ENCODE measurements at regions not wholly inside any gene's neighbourhood (a gene's known extent, or its start where the extent isn't known, plus 50 kb on each side); places are given as distances from the start of the nearest gene placed in this dataset.

DNA sequence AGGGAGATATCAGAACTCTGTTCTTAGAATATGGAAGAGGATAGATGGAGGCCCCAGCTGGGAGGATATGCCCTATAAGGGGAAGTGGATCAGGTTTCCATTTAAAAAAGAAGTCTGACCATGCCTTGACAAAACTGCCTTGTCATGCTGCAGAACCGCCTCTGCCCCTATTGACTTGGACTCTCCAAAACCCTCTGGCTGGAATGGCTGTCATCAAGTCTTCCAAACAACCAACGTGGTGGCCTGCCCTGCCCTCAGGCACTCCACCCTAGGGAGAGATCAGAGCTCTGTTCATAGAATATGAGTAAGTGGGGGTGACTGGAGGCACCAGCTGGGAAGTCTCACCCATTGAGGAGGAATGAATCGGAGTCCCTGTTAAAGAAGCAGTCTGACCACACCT, 114.9 kb downstream of the VSIG4 start:
- CTCF ChIA-PET: no interaction called here
- Histone ChIP-seq H3K9me3 (ENCODE audit: low read depth, low read length, poor library complexity, severe bottlenecking) (no peaks in the 10 kb centered on the region), H3K27me3 (replicated peaks; ENCODE audit: insufficient read depth, low read depth, low read length, poor library complexity) (no peaks in the 10 kb centered on the region), H3K4me3 (ENCODE audit: low read depth, low read length, poor library complexity, severe bottlenecking) (no peak overlapping the region), H3K27ac (ENCODE audit: low read depth, low read length, poor library complexity, severe bottlenecking) (no peak overlapping the region), H3K4me1 (ENCODE audit: insufficient read depth, low read length, poor library complexity, severe bottlenecking) (no peaks in the 10 kb centered on the region), H3K36me3 (ENCODE audit: insufficient read depth, low read length, poor library complexity, severe bottlenecking) (no peaks in the 10 kb centered on the region)
- intact Hi-C loops (cut with micrococcal nuclease; ENCODE audit: unreplicated experiment): no loop called here
- TF ChIP-seq, protein P1, sequence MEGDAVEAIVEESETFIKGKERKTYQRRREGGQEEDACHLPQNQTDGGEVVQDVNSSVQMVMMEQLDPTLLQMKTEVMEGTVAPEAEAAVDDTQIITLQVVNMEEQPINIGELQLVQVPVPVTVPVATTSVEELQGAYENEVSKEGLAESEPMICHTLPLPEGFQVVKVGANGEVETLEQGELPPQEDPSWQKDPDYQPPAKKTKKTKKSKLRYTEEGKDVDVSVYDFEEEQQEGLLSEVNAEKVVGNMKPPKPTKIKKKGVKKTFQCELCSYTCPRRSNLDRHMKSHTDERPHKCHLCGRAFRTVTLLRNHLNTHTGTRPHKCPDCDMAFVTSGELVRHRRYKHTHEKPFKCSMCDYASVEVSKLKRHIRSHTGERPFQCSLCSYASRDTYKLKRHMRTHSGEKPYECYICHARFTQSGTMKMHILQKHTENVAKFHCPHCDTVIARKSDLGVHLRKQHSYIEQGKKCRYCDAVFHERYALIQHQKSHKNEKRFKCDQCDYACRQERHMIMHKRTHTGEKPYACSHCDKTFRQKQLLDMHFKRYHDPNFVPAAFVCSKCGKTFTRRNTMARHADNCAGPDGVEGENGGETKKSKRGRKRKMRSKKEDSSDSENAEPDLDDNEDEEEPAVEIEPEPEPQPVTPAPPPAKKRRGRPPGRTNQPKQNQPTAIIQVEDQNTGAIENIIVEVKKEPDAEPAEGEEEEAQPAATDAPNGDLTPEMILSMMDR (conservative IDR thresholded peaks at IDR 0.05; ENCODE audit: low read depth, low read length): no peak
- no peak for TF ChIP-seq EZH2 (IDR thresholded peaks at IDR 0.05; ENCODE audit: borderline replicate concordance, low read depth, low read length, poor library complexity, severe bottlenecking)
- POLR2A ChIA-PET (ENCODE audit: low non-redundant PET): no interaction called here
- no peak for DNase-seq (ENCODE audit: low spot score)
- no TSS peak for BruUV-seq (replicated peaks)

DNA sequence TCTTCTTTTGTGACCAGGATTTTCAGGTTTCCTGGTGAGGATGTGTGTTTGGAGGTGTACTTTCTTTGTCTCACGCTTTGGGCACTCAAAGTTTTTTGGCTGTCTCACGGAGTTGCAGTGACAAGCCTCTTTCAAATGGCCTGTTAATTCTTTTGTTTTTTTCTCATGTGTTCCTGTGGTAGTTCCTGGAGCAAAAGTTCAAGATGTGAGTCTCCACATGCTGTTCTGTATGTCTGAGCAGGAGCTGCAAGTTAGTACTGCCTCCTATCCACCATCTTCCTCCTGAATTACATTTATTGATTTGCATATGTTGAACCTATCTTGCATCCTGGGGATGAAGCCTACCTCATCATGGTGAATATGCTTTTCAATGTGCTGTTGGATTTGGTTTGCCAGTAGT, 118.5 kb downstream of the VSIG4 start:
- H3K4me3 ChIP-seq (ENCODE audit: low read depth, low read length, poor library complexity, severe bottlenecking): no peak overlapping the region
- H3K4me1 ChIP-seq (ENCODE audit: insufficient read depth, low read length, poor library complexity, severe bottlenecking): no peaks in the 10 kb centered on the region
- ChIA-PET POLR2A (ENCODE audit: low non-redundant PET) (no interaction called here), CTCF (no interaction called here)
- intact Hi-C loops (cut with micrococcal nuclease; ENCODE audit: unreplicated experiment): no loop called here
- no TSS peak for BruUV-seq (replicated peaks)
- no peak overlapping the region for H3K27ac ChIP-seq (ENCODE audit: low read depth, low read length, poor library complexity, severe bottlenecking)
- TF ChIP-seq, protein P1 (conservative IDR thresholded peaks at IDR 0.05; ENCODE audit: low read depth, low read length): no peak
- no peak for TF ChIP-seq EZH2 (IDR thresholded peaks at IDR 0.05; ENCODE audit: borderline replicate concordance, low read depth, low read length, poor library complexity, severe bottlenecking)
- H3K27me3 ChIP-seq (replicated peaks; ENCODE audit: insufficient read depth, low read depth, low read length, poor library complexity): no peaks in the 10 kb centered on the region
- H3K9me3 ChIP-seq (ENCODE audit: low read depth, low read length, poor library complexity, severe bottlenecking): no peaks in the 10 kb centered on the region
- H3K36me3 ChIP-seq (ENCODE audit: insufficient read depth, low read length, poor library complexity, severe bottlenecking): no peaks in the 10 kb centered on the region
- DNase-seq (ENCODE audit: low spot score): no peak

DNA sequence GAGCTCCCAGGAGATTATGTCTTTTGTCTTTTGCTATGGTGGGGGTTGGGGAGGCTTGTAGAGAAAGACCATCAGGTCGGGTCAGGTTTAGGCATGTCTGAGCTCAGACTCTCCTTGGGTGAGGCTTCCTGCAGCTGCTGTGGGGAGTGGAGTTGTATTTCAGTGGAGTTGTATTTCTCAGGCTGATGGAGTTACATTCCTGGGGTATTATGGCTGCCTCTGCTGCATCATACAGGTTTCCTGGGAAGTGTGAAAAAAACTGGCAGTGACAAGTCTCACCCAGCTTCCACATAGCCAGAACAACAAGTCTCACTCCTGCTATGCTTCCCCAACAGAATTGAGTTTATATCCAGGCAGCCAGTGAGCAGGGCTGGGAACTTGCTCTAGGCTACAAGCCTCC, 119.3 kb downstream of the VSIG4 start:
- no peak for TF ChIP-seq EZH2 (IDR thresholded peaks at IDR 0.05; ENCODE audit: borderline replicate concordance, low read depth, low read length, poor library complexity, severe bottlenecking)
- TF ChIP-seq, protein P1 (conservative IDR thresholded peaks at IDR 0.05; ENCODE audit: low read depth, low read length): no peak
- ChIA-PET CTCF (no interaction called here), POLR2A (ENCODE audit: low non-redundant PET) (no interaction called here)
- no TSS peak for BruUV-seq (replicated peaks)
- no peaks in the 10 kb centered on the region for H3K9me3 ChIP-seq (ENCODE audit: low read depth, low read length, poor library complexity, severe bottlenecking)
- DNase-seq (ENCODE audit: low spot score): no peak
- no peak overlapping the region for H3K27ac ChIP-seq (ENCODE audit: low read depth, low read length, poor library complexity, severe bottlenecking)
- no peaks in the 10 kb centered on the region for H3K27me3 ChIP-seq (replicated peaks; ENCODE audit: insufficient read depth, low read depth, low read length, poor library complexity)
- H3K36me3 ChIP-seq (ENCODE audit: insufficient read depth, low read length, poor library complexity, severe bottlenecking): no peaks in the 10 kb centered on the region
- intact Hi-C loops (cut with micrococcal nuclease; ENCODE audit: unreplicated experiment): no loop called here
- H3K4me1 ChIP-seq (ENCODE audit: insufficient read depth, low read length, poor library complexity, severe bottlenecking): no peaks in the 10 kb centered on the region
- H3K4me3 ChIP-seq (ENCODE audit: low read depth, low read length, poor library complexity, severe bottlenecking): no peak overlapping the region
